ENCODE measurements at regions not wholly inside any gene's neighbourhood (a gene's known extent, or its start where the extent isn't known, plus 50 kb on each side); places are given as distances from the start of the nearest gene placed in this dataset.
"Not testable (repeated sequence)": the region's sequence is repeated elsewhere in the genome, so short reads cannot be mapped to it uniquely, and the experiment has no call there.

- H4K20me1 ChIP-seq, H3K9ac ChIP-seq, H3K4me3 ChIP-seq, H3K4me1 ChIP-seq, H3K27me3 ChIP-seq, H3K4me2 ChIP-seq, H3K27ac ChIP-seq, H3K36me3 ChIP-seq: not testable (repeated sequence)
- peaks cover 11 to 19% (median 17%) of the 10 kb centered on the region in 11 experiments for H3K9me3 ChIP-seq (replicated peaks in 1 of 11)
Observed at GRCh38 chr2:158866082-158866481, 71.0 kb downstream of the DAPL1 start.

GRCh38 chr2:158867531-158868191 is 72.5 kb downstream of the DAPL1 start:
- not testable (repeated sequence) for H3K4me1 ChIP-seq, H3K4me2 ChIP-seq, H3K9ac ChIP-seq, H3K4me3 ChIP-seq, H3K36me3 ChIP-seq, H3K27ac ChIP-seq, H4K20me1 ChIP-seq, H3K27me3 ChIP-seq
- peaks cover 11 to 19% (median 17%) of the 10 kb centered on the region in 11 experiments for H3K9me3 ChIP-seq (replicated peaks in 1 of 11)

DNA sequence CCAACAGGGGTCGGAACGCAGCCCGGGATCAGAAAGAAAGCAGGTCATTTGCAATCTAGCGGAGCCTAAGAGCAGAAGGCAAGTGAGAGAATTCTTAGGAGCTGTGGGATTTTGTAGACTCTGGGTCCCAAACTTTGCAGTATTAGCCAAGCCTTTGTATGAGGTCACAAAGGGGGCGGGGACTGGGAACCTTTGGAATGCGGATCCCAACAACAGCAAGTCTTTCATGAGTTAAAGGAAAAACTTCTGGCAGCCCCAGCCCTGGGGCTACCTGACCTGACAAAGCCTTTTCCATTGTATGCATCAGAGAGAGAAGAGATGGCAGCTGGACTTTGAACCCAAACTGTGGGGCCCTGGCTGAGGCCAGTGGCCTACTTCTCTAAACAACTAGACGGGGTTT is 73.3 kb downstream of the DAPL1 start:
- H4K20me1 ChIP-seq, H3K9ac ChIP-seq, H3K4me1 ChIP-seq, H3K36me3 ChIP-seq, H3K4me2 ChIP-seq, H3K27ac ChIP-seq, H3K4me3 ChIP-seq, H3K27me3 ChIP-seq: not testable (repeated sequence)
- H3K9me3 ChIP-seq (replicated peaks in 1 of 11): peaks cover 11 to 19% (median 17%) of the 10 kb centered on the region in 11 experiments

GRCh38 chr2:158869122-158869521 is 74.0 kb downstream of the DAPL1 start:
- peaks cover 11 to 15% (median 13%) of the 10 kb centered on the region in 11 experiments for H3K9me3 ChIP-seq (replicated peaks in 1 of 11)
- not testable (repeated sequence) for H3K27me3 ChIP-seq, H4K20me1 ChIP-seq, H3K4me3 ChIP-seq, H3K4me2 ChIP-seq, H3K27ac ChIP-seq, H3K36me3 ChIP-seq, H3K9ac ChIP-seq, H3K4me1 ChIP-seq

GRCh38 chr2:158869609-158870008 is 74.5 kb downstream of the DAPL1 start:
- not testable (repeated sequence) for H3K4me2 ChIP-seq

DNA sequence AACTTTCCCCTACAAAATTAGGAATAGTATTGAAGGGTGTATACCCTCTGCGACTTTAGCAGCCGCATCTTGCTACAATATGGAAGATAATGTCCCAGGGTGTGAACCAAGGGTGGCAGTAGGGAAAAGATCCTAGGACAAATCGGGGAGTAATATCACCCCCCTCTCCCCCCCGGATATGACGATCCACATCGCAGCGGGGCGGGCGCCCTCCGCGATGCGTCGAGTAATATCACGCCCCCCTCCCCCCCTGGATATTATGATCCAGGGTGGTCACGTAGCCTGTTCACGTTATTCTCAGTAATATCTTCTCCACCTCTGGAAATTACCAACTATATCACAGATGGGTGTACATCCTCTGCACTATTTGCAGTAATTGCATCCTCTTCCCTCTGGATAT is 82.9 kb downstream of the DAPL1 start:
- H4K20me1 ChIP-seq: no peaks in the 10 kb centered on the region
- H3K27ac ChIP-seq: no peak overlapping the region
- no peaks in the 10 kb centered on the region for H3K27me3 ChIP-seq
- no peak overlapping the region for H3K4me2 ChIP-seq
- no peak for TF ChIP-seq Cebpa-rat (IDR thresholded peaks at IDR 0.05)
- H3K9me3 ChIP-seq (replicated peaks in 1 of 11): no peaks in the 10 kb centered on the region
- no peak overlapping the region for H3K4me3 ChIP-seq
- H3K4me1 ChIP-seq: no peaks in the 10 kb centered on the region
- no peaks in the 10 kb centered on the region for H3K36me3 ChIP-seq
- H3K9ac ChIP-seq: no peak overlapping the region

More at GRCh38 chr2:158869609-158870008, 74.5 kb downstream of the DAPL1 start:
- not testable (repeated sequence) for H3K4me3 ChIP-seq, H3K36me3 ChIP-seq, H3K27ac ChIP-seq, H3K27me3 ChIP-seq, H3K9ac ChIP-seq, H4K20me1 ChIP-seq, H3K4me1 ChIP-seq
- H3K9me3 ChIP-seq (replicated peaks in 1 of 11): peaks cover 6 to 10% (median 8%) of the 10 kb centered on the region in 11 experiments

DNA sequence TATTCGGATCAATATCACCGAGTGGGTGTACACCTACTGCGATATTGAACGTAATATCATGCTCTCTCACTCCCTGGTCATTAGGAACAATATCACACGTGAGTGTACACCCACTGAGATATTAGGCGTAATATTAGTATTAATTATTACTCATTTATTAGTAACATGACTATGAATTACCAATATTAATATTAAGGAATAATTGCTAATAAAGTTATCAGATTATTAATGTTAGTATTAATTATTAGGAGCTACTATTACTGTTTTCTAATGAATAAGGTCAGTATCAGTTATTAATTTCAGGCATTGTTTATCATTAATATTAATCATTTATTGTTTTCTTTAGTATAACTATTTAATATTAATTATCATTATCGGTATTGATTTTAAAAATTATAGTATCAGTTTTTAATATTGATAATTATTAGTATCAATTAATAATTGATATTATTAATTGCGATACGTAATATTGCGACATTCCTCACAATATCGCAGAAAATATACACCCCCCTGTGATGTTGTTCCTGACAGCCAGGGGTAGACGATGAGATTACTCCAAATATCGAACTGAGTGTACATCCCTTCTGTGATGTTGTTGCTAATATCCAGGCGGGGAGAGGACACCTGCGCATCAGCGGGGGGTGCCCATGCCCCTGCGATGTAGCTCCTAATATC is 84.2 kb downstream of the DAPL1 start:
- Histone ChIP-seq H3K27ac (no peak overlapping the region), H3K9ac (no peak overlapping the region), H3K4me1 (no peaks in the 10 kb centered on the region), H3K36me3 (no peaks in the 10 kb centered on the region), H3K4me3 (no peak overlapping the region), H3K27me3 (no peaks in the 10 kb centered on the region), H3K4me2 (no peak overlapping the region), H3K9me3 (replicated peaks in 1 of 11) (no peaks in the 10 kb centered on the region), H4K20me1 (no peaks in the 10 kb centered on the region)
- TF ChIP-seq Cebpa-rat (IDR thresholded peaks at IDR 0.05): peak in 2 of 11 experiments; percentile 27 to 44; a peak in 1 of 22 replicates

DNA sequence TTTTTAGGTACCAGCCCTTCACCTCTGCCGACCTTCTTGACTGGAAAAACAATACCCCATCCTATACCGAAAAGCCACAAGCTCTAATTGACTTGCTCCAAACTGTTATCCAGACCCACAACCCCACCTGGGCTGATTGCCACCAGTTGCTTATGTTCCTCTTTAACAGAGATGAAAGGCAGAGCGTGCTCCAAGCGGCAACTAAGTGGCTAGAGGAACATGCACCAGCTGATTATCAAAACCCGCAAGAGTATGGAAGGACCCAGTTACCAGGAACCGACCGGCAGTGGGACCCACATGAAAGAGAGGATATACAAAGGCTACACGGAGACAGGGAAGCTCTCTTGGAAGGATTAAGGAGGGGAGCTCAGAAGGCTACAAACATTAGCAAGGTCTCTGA is 86.1 kb upstream of the TANC1 start:
- TF ChIP-seq Cebpa-rat (IDR thresholded peaks at IDR 0.05): no peak
- Histone ChIP-seq H3K4me2 (no peak overlapping the region), H3K4me3 (no peak overlapping the region), H3K27ac (no peak overlapping the region), H3K27me3 (no peaks in the 10 kb centered on the region), H3K4me1 (no peaks in the 10 kb centered on the region), H3K36me3 (no peaks in the 10 kb centered on the region), H3K9me3 (replicated peaks in 1 of 11) (no peaks in the 10 kb centered on the region), H4K20me1 (no peaks in the 10 kb centered on the region), H3K9ac (no peak overlapping the region)

DNA sequence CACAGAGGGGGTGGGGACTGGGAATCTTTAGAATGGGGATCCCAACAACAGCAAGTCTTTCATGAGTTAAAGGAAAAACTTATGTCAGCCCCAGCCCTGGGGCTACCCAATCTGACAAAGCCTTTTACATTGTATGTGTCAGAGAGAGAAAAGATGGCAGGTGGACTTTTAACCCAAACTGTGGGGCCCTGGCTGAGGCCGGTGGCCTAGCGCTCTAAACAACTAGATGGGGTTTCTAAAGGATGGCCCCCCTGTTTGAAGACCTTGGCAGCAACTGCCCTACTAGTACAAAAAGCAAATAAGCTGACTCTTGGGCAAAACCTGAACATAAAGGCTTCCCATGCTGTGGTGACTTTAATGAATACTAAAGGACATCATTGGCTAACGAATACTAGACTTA is 83.9 kb upstream of the TANC1 start:
- H3K4me1 ChIP-seq; H3K4me3 ChIP-seq; H3K4me2 ChIP-seq; H3K27me3 ChIP-seq; H3K9me3 ChIP-seq (replicated peaks in 1 of 11); H3K27ac ChIP-seq; H3K36me3 ChIP-seq; H3K9ac ChIP-seq; H4K20me1 ChIP-seq: not testable (repeated sequence)

- H3K4me2 ChIP-seq; H3K36me3 ChIP-seq; H3K4me1 ChIP-seq; H3K9me3 ChIP-seq (replicated peaks in 1 of 11); H3K9ac ChIP-seq; H3K4me3 ChIP-seq; H4K20me1 ChIP-seq; H3K27me3 ChIP-seq; H3K27ac ChIP-seq: not testable (repeated sequence)
Observed at GRCh38 chr2:158885018-158885678, 83.3 kb upstream of the TANC1 start.

DNA sequence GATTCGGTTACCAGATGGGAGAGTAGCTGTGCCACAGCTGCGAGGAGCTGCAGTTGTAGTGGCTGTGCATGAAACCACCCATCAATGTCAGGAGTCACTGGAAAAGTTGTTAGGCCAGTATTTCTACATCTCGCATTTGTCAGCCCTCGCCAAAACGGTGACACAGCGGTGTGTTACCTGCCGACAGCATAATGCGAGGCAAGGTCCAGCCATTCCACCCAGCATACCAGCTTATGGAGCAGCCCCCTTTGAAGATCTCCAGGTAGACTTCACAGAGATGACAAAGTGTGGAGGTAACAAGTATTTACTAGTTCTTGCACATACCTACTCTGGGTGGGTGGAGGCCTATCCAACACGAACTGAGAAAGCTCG is 82.8 kb upstream of the TANC1 start:
- H3K9ac ChIP-seq; H3K27ac ChIP-seq; H3K4me3 ChIP-seq; H3K9me3 ChIP-seq (replicated peaks in 1 of 11); H3K4me1 ChIP-seq; H3K27me3 ChIP-seq; H3K4me2 ChIP-seq; H4K20me1 ChIP-seq; H3K36me3 ChIP-seq: not testable (repeated sequence)
